Stimulated activated CD8-positive, alpha-beta memory T cell treated with anti-CD3 and anti-CD28 coated beads, Interleukin-4, amount 100 ng/mL, for 24 hours (primary cell): ENCODE measurements at regions not wholly inside any gene's neighbourhood (a gene's known extent, or its start where the extent isn't known, plus 50 kb on each side); places are given as distances from the start of the nearest gene placed in this dataset.

ENCODE experiments used
- DNase-seq: peaks from one replicate; pipeline ENCODE4 v3.0.0-alpha.2; 2020; ENCODE audit warnings: low read depth

GRCh38 chr1:238265866-238266265 is 375.1 kb upstream of the ZP4 start:
- DNase-seq: no peak

- DNase-seq: no peak
These were observed 374.2 kb upstream of the ZP4 start for GRCh38 chr1:238264951-238265350.

- DNase-seq: no peak
These were observed 367.8 kb upstream of the ZP4 start for GRCh38 chr1:238258510-238258909.

GRCh38 chr1:238257018-238257621 is 366.4 kb upstream of the ZP4 start:
- no peak for DNase-seq

DNA sequence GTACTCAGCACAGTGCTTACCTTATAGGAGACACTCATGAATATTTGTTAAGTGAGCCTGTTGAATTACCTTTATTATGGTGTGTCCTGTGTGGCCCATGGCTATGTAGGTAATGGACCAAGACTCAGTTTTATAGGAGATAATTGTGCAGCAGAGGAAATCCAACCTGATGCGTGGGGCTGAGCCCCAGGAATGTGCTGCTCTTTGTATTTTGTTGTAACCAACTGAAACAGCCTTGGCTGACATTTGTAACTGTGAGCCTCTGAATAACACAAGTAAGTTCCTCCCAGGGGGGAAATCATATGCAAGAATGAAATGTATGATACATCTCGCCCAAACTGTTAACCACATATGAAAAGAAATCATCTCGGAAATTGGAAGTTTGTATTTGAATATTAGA is 364.2 kb upstream of the ZP4 start:
- DNase-seq: no peak

- no peak for DNase-seq
These were observed 361.5 kb upstream of the ZP4 start for GRCh38 chr1:238252033-238252802.

GRCh38 chr1:238248356-238248755 is 357.6 kb upstream of the ZP4 start:
- DNase-seq: no peak

- DNase-seq: no peak
These were observed 351.5 kb upstream of the ZP4 start for GRCh38 chr1:238242181-238242580.

DNA sequence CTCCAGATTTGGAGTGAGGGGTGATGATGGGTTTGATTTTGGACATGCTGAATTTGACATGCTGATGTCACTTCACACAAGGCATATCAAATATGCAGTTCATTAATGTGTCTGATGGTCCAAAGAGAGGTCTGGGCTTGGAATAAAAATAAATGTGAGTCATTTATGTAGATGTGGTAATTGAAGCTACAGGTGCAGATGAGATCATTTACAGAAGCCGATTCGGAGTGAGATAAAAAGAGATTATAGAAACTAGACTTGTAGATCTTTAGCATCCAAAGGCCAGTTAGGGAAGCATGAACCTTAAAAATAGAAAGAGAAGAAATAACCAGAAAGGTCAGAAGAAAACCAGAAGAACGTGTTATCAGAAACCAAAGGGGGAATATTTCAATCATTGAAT is 350.9 kb upstream of the ZP4 start:
- no peak for DNase-seq

DNA sequence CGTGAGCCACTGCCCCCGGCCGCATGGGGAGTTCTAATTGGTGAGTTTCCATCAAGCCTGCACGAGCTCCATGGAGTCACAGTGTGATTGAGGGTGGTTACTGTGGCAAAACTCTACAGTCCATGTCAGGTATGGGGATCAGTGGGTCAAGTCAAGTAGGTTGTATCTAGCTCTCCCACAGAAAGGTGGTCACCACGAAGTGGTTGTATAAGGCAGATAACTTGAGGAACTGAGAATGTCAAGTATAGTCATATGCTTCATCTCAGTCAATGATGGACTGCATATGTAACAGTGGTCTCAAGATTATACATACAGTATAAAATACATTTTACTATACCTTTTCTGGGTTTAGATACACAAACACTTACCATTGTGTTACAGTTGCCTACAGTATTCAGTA is 348.6 kb upstream of the ZP4 start:
- no peak for DNase-seq

DNA sequence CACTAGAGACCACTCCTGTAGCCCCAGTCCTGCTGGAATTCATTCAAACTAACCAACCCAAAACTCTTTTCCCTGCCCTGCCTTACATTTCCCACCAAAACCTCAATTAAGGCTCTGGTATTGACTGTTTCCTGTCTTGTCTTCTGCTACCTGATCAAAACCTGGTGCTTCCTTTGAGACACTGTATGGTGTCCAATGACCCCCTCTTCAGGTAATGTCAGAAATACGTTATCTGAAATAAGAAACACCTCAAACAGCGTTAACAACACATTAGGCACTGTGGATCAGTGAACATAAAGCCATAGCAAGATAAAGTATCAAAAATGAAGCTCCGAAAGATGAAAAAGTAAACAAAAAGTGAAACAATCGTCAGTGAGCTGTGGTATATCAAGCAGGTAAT is 343.2 kb upstream of the ZP4 start:
- DNase-seq: no peak

- DNase-seq: no peak
These were observed 341.5 kb upstream of the ZP4 start for GRCh38 chr1:238232084-238232710.

DNA sequence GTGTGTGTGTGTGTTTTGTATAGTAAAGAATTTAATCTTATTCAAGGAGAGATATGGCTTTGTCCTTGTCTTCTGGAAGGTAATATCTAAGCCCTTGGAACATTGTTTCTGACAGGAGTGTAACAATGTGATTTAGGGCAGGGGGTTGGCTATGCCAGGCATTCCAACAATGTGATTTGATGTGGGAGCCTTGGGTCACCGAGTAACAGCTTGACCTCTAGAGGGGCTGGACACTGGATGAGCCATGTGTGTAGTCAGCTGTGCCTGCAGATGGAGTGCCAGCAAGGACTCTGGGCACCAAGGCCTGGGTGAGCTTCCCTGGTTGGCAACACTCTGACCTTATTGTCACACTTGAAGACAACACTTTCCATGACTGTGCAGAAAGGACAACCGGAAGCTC is 336.1 kb upstream of the ZP4 start:
- DNase-seq: no peak

- no peak for DNase-seq
These were observed 332.4 kb upstream of the ZP4 start for GRCh38 chr1:238223076-238223640.

GRCh38 chr1:238221738-238222137 is 331.0 kb upstream of the ZP4 start:
- DNase-seq: no peak

- no peak for DNase-seq
These were observed 323.7 kb upstream of the ZP4 start for GRCh38 chr1:238214449-238214848.

- no peak for DNase-seq
These were observed 314.4 kb upstream of the ZP4 start for GRCh38 chr1:238205045-238205662.

GRCh38 chr1:238201992-238202391 is 311.3 kb upstream of the ZP4 start:
- DNase-seq: no peak

DNA sequence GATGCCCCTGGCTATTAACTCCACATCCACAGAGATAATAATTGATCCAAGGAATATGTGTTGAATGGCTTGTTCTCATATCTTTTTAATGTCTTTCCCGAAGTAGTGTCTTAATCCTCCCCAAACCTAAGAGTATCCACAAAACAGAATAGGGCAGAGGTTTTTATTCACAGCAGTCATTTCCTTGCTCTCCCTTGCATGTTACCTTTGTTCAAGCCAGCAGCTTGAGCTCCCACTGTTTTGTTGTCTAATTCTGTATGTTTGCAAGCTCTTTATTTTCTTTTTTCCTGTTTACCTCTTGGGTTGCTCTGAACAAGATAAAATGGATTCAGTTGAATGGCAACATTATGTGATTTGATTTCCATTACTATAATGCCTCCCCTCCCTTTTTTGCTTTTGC is 308.6 kb upstream of the ZP4 start:
- no peak for DNase-seq

DNA sequence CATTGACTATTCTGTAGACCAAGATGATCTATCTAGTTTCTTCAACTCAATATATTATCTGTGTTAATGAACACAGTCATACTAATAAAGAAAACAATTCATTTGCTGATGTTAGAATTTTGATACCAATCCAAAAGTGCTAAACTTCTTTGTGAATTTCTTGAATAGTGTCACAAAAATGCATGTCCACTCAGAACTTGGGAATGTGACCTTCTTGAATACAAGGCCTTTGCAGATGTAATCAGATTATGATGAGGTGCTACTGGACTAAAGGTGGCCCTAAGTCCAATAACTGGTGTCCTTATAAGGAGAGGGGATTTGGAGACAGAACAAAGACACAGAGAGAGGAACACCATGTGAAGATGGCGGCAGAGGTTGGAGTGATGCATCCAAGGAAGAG is 305.8 kb upstream of the ZP4 start:
- no peak for DNase-seq

- no peak for DNase-seq
These were observed 300.4 kb upstream of the ZP4 start for GRCh38 chr1:238191170-238191569.

- no peak for DNase-seq
These were observed 296.8 kb upstream of the ZP4 start for GRCh38 chr1:238187575-238187949.
